GM12878 (cell line): ENCODE measurements at regions not wholly inside any gene's neighbourhood (a gene's known extent, or its start where the extent isn't known, plus 50 kb on each side); places are given as distances from the start of the nearest gene placed in this dataset.

Source experiments
- CEBPZ ChIP-seq: fragments of 150-350 bp; IDR thresholded peaks from 2 replicates; pipeline ENCODE4 v1.6.1; 2016; ENCODE audit warnings: low read depth, low read length
- CTCF ChIP-seq, 3 experiments: IDR thresholded peaks in 2 of 3; conservative IDR thresholded peaks in 1 of 3; 2 replicates each; pipeline ENCODE4 v1.5.1; 2011; ENCODE audit warnings: low read depth in 3 of 3, low read length in 3 of 3, mild to moderate bottlenecking in 3 of 3, control low read depth in 2 of 3, moderate library complexity in 2 of 3, inconsistent platforms in 1 of 3, mixed read lengths in 1 of 3; ENCODE audit not compliant: control insufficient read depth in 2 of 3, insufficient read depth in 1 of 3; ENCODE audit errors: extremely low read depth in 1 of 3
- MAX ChIP-seq: IDR thresholded peaks from 2 replicates; pipeline ENCODE4 v1.6.1; 2012; ENCODE audit warnings: low read depth, low read length, improper control_type of control experiment
- SMAD1 ChIP-seq: fragments of 450-650 bp; IDR thresholded peaks from 2 replicates; pipeline ENCODE4 v1.6.1; 2018; ENCODE audit warnings: mild to moderate bottlenecking, low read depth; ENCODE audit not compliant: partially characterized antibody
- SMC3 ChIP-seq: IDR thresholded peaks from 2 replicates; pipeline ENCODE4 v1.6.1; 2011; ENCODE audit warnings: low read length, improper control_type of control experiment, borderline replicate concordance
- USF2 ChIP-seq: IDR thresholded peaks from 2 replicates; pipeline ENCODE4 v1.6.1; 2011; ENCODE audit warnings: low read depth, low read length, improper control_type of control experiment, borderline replicate concordance

- TF ChIP-seq USF2 (no peak), SMAD1 (no peak), CTCF (IDR thresholded peaks at IDR 0.05 in 2 of 3, conservative IDR thresholded peaks at IDR 0.05 in 1 of 3; ENCODE audit: control insufficient read depth in 2 of 3, extremely low read depth in 1 of 3, insufficient read depth in 1 of 3, low read depth in 3 of 3, low read length in 3 of 3) (no peak), CEBPZ (no peak), MAX (no peak), SMC3 (no peak)
These were observed 246.1 kb downstream of the KCNRG start for GRCh38 chr13:50261130-50261901.
